HG03460 (cell line): ENCODE measurements at regions not wholly inside any gene's neighbourhood (a gene's known extent, or its start where the extent isn't known, plus 50 kb on each side); places are given as distances from the start of the nearest gene placed in this dataset.

Source experiments
- ATAC-seq: cut with Tn5 transposase; IDR thresholded peaks from one replicate; pipeline ENCODE4 v1.9.1; 2021; ENCODE audit not compliant: unreplicated experiment

DNA sequence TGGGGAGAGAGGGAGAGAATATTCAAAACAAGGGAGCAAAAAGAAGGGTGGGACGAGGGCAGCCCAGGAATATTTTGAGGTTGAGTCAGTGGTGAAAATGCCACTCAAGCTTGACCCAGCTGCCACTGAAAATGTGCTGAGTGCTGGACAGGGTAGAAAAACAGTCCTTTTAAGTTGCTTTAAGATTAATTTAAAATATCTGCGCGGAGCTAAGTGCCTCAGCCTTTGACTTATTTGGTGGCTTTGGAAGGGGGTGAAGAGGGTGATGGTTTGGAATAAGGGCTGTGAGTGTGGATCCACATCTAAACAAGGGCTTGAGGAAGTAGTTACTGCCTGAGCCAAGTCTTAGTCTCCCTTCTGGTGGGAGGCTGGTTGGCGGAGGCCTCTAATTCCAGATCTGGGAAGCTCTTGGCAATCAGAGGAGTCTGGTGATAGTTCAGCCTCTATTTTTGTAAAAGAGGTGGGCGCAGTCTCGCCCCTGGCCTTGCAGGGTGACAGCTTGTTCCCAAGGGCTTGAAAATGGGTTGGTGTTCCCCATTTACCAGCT is 280.8 kb upstream of the ROPN1 start:
- no peak for ATAC-seq

- ATAC-seq, result no peak
Observed at GRCh38 chr3:124273651-124274050, 281.7 kb upstream of the ROPN1 start.

DNA sequence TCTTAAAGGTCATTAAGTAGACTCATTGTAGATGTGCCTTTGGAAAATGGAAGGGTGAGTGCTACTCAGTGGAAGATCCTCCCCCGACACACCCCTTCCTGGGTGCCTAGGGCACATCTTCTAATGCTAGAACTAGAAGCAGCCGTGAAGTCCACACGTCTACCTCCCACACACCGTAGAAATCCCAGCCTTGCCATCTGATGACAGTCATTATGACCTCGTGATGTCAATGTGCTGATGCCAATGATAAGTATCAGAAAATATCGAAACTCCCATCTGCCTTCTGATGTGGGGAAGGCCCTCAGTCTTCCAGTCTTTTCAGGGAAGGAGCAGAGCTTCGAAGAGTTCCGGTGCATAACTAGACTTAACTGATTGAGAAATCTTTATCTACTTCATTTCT is 282.1 kb upstream of the ROPN1 start:
- no peak for ATAC-seq

GRCh38 chr3:124275412-124275811 is 283.5 kb upstream of the ROPN1 start:
- ATAC-seq, result no peak

DNA sequence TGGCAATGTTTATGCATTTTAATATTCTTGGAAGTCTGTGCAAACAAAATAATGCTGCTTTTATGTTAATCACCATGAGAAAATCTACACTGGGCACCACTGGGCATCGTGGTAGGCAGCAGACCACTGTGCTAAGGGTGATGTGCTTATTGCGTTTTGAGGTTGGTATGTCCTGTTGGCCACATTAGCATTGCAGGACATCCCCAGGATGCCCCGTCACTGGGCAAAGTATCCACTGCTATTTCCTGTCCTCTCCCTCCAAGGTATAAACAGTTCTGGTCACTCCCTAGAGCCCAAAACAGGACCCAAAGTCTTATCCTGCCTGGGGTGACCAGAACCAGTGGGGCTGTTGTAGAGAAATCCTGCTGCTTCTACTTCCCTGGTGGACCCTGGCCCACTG is 284.2 kb upstream of the ROPN1 start:
- ATAC-seq, result no peak

DNA sequence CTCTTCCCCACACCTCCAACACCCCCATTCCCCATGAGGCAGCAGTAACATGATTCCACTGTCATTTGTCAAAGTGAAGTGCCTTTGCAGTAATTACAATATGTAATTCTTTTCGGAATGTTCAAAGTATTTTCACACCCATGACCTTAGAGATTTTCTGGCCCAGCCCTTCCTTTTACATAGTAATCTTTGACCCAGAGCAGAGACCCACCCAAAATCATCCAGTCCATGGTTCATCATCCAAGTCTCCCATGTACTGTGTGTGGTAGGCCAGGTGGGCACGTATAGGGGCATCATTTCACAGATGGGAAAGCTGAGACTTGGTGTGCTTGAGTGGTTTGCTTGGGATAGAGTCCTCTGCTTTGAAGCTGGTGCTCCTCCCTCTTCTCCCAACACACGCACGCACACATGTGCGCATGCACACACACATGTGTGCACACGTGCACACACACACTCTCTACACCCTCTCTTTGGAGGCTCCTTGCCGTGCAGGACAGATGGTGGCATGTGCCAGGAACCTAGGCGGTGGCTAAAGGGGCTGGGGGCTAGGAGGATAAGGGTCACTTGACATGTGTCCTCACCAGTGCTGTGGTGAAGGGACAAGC is 284.7 kb upstream of the ROPN1 start:
- ATAC-seq, result no peak

GRCh38 chr3:124277144-124277890 is 285.4 kb upstream of the ROPN1 start:
- ATAC-seq, result no peak

GRCh38 chr3:124281453-124282316 is 289.8 kb upstream of the ROPN1 start:
- no peak for ATAC-seq

GRCh38 chr3:124282751-124283651 is 291.1 kb upstream of the ROPN1 start:
- ATAC-seq, result no peak

DNA sequence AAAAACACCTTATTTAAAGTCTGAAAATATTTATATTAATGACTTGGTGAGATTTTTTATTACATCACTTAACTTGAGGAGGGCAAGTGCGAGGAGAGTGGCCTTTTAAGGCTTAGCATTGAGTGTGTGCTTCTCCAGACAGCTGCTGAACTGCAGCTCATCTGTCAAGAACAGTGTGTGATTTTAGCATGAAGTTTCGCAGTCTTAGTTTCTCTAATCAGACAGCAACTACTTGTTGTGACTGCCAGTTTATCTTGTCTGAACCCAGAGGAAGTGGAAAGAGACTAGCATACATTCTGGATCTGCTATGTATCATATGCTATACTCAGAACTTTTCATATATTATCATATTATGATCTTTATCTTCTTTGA is 291.7 kb upstream of the ROPN1 start:
- ATAC-seq, result no peak

DNA sequence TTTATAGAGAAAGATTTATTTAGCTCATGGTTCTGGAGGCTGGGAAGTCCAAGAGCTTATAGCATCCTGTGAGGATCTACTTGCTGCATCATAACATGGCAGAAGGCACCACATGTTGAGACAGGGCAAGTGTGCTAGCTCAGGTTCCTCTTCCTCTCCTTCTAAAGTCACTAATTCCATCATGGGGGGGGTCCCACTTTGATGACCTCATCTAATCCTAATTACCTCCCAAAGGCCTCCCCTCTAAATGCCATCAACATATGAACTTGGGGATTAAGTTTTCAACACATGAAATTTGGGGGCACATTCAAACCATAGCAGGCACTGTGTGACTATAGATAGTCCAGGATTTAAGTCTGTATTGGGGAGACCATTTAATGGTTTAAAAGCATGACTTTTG is 297.1 kb upstream of the ROPN1 start:
- ATAC-seq, result no peak

GRCh38 chr3:124291008-124291407 is 299.1 kb upstream of the ROPN1 start:
- ATAC-seq, result no peak

GRCh38 chr3:124292329-124292728 is 300.4 kb upstream of the ROPN1 start:
- ATAC-seq, result no peak

DNA sequence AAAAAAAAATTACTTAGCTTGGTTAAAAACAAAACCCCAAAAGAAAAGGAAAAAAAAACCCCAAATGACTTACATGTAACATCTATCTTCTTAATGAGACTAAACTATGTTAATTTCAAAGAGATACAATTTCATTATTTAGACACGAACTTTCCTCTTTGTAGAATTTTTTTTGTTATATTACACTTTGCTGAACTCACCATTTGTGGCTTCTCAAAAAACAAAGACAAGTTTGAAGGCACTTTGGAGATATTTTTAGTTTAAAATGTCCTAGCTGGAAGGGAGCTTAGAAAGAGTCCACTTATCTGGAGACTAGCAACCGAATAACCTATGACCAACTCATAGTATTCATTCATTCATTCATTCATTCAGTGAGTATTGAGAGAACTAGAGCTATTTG is 301.7 kb upstream of the ROPN1 start:
- no peak for ATAC-seq

DNA sequence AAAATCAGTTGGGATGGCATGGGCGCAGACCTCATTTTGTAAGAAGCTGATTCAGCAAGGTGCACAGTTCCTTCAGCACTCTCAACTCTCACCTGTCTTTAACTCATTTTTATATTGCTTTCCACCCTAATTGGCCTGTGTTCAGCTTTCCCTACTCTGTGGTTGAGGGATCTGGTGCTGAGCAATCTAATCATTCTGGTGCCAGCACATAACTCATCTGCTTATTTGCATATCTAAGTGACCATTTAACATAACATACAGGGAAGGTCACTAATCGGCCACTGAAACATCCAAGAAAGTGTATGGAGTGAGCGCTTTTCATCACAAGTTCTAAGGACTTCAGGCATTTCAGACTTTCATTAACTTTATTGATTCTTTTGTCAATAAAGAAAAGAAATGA is 303.4 kb upstream of the ROPN1 start:
- no peak for ATAC-seq

DNA sequence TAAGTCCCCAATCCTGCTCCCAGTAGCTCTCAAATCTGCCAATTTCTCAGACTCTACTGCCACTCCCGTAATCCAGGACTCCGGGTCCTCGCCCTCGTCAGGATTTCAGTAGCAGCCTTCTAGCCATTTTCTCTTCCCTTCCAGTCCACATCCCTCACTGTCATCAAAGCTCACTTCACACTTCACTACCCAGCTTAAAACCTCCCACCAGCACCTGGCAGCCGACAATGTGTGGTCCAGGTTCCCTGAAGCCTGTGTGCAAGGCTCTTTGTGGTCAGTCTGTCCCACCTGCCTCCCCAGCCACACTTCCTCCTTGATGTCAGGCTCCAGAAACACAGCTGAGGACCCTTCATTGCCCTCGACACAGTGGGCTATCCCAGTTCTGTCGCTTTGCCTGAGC is 304.5 kb upstream of the ROPN1 start:
- ATAC-seq, result no peak

GRCh38 chr3:124297062-124297980 is 305.4 kb upstream of the ROPN1 start:
- no peak for ATAC-seq

- no peak for ATAC-seq
Observed at GRCh38 chr3:124298301-124298700, 306.4 kb upstream of the ROPN1 start.

DNA sequence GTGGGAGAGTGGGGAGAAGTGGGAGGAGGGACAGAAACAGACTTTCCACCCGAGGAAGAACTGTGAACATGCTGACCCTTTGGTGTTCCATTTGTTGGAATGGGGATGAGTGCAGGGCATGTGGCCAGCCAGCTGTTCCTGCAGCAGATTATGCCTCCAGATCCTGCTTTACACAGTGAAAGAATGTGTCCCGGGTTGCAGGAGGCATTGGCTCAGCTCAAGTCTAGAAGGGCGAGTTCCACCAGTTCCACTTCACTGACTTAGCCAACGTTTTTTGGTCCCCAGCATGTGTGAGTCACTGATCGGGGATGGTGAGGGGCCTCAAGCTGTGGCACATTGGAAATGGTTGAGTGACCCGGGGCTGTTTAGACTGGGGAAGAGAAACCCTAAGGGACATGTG is 307.0 kb upstream of the ROPN1 start:
- no peak for ATAC-seq

GRCh38 chr3:124299831-124300230 is 307.9 kb upstream of the ROPN1 start:
- no peak for ATAC-seq
